ENCODE measurements at regions not wholly inside any gene's neighbourhood (a gene's known extent, or its start where the extent isn't known, plus 50 kb on each side); places are given as distances from the start of the nearest gene placed in this dataset.

GRCh38 chr1:97996880-97997279 lies 76.0 kb upstream of the DPYD start (continued):
- TF ChIP-seq, protein P1, sequence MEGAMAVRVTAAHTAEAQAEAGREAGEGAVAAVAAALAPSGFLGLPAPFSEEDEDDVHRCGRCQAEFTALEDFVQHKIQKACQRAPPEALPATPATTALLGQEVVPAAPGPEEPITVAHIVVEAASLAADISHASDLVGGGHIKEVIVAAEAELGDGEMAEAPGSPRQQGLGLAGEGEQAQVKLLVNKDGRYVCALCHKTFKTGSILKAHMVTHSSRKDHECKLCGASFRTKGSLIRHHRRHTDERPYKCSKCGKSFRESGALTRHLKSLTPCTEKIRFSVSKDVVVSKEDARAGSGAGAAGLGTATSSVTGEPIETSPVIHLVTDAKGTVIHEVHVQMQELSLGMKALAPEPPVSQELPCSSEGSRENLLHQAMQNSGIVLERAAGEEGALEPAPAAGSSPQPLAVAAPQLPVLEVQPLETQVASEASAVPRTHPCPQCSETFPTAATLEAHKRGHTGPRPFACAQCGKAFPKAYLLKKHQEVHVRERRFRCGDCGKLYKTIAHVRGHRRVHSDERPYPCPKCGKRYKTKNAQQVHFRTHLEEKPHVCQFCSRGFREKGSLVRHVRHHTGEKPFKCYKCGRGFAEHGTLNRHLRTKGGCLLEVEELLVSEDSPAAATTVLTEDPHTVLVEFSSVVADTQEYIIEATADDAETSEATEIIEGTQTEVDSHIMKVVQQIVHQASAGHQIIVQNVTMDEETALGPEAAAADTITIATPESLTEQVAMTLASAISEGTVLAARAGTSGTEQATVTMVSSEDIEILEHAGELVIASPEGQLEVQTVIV (IDR thresholded peaks at IDR 0.05; ENCODE audit: borderline replicate concordance, partially characterized antibody) = no peak
- TF ChIP-seq HDAC2 (IDR thresholded peaks at IDR 0.05) = no peak
- TF ChIP-seq EP300 (IDR thresholded peaks at IDR 0.05; ENCODE audit: borderline replicate concordance in 1 of 2, control insufficient read depth in 1 of 2, low read depth in 2 of 2, low read length in 2 of 2) = no peak
- no peak for TF ChIP-seq CBX3 (IDR thresholded peaks at IDR 0.05; ENCODE audit: borderline replicate concordance, low read depth)
- TF ChIP-seq STAT3 (IDR thresholded peaks at IDR 0.05; ENCODE audit: low read depth, low read length) = no peak
- no peak for TF ChIP-seq MYC (IDR thresholded peaks at IDR 0.05; ENCODE audit: insufficient read depth, insufficient read length, insufficient replicate concordance, low read length, severe bottlenecking)

GRCh38 chr1:97989094-97989680 lies 68.4 kb upstream of the DPYD start:
- ChIA-PET POLR2A (interaction anchor here (0.7 kb wide), 2 partner anchors 98 to 151 kb away, joined by 3 to 4 read pairs; no protein-coding TSS in a partner anchor), RAD21 (ENCODE audit: unreplicated experiment) (no interaction called here)
- no peak for TF ChIP-seq NR2C1 (IDR thresholded peaks at IDR 0.05)
- TF ChIP-seq SREBF1 (IDR thresholded peaks at IDR 0.05; ENCODE audit: low read length) = no peak
- no peak for TF ChIP-seq ZNF687 (IDR thresholded peaks at IDR 0.05)
- no peak for TF ChIP-seq ATF7 (IDR thresholded peaks at IDR 0.05; ENCODE audit: low read depth)
- TF ChIP-seq STAT1 (conservative IDR thresholded peaks at IDR 0.05) = no peak
- no peak for TF ChIP-seq SMAD1 (IDR thresholded peaks at IDR 0.05; ENCODE audit: low read depth, partially characterized antibody)
- no peak for TF ChIP-seq SMAD5 (IDR thresholded peaks at IDR 0.05; ENCODE audit: low read depth)
- TF ChIP-seq FOXK2 (IDR thresholded peaks at IDR 0.05) = no peak
- TF ChIP-seq, protein P2, sequence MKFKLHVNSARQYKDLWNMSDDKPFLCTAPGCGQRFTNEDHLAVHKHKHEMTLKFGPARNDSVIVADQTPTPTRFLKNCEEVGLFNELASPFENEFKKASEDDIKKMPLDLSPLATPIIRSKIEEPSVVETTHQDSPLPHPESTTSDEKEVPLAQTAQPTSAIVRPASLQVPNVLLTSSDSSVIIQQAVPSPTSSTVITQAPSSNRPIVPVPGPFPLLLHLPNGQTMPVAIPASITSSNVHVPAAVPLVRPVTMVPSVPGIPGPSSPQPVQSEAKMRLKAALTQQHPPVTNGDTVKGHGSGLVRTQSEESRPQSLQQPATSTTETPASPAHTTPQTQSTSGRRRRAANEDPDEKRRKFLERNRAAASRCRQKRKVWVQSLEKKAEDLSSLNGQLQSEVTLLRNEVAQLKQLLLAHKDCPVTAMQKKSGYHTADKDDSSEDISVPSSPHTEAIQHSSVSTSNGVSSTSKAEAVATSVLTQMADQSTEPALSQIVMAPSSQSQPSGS (IDR thresholded peaks at IDR 0.05; ENCODE audit: low read length) = no peak
- TF ChIP-seq NBN (IDR thresholded peaks at IDR 0.05) = no peak

More at GRCh38 chr1:97989094-97989680, 68.4 kb upstream of the DPYD start:
- FAIRE-seq (no peak), ATAC-seq (no peak), DNase-seq (ENCODE audit: low read depth, low spot score) (no peak)
- Histone ChIP-seq H3K4me1 (ENCODE audit: control insufficient read depth, insufficient read depth, low read length) (no peaks in the 10 kb centered on the region), H3K9me3 (replicated peaks; ENCODE audit: control insufficient read depth, insufficient read depth, low read length) (no peaks in the 10 kb centered on the region), H3K36me3 (ENCODE audit: control insufficient read depth in 2 of 2, insufficient read depth in 2 of 2, low read length in 1 of 2) (no peaks in the 10 kb centered on the region), H3K9ac (ENCODE audit: control insufficient read depth, insufficient read depth, low read length) (no peak overlapping the region), H3K27me3 (replicated peaks in 1 of 2; ENCODE audit: control insufficient read depth in 2 of 2, insufficient read depth in 2 of 2, low read length in 1 of 2) (no peaks in the 10 kb centered on the region; a peak in 1 of 4 replicates), H3K4me2 (ENCODE audit: control insufficient read depth, insufficient read depth) (no peak overlapping the region), H4K20me1 (ENCODE audit: control insufficient read depth, insufficient read depth) (no peaks in the 10 kb centered on the region), H3K27ac (ENCODE audit: control insufficient read depth, insufficient read depth) (no peak overlapping the region), H3K4me3 (no peak overlapping the region), H2AFZ (ENCODE audit: control insufficient read depth, low read depth, low read length) (no peak overlapping the region), H3K79me2 (ENCODE audit: control insufficient read depth, insufficient read depth, low read length) (no peaks in the 10 kb centered on the region)
- ChIA-PET CTCF (interaction anchor here (0.6 kb wide), 1 partner anchor 470 kb away, joined by 3 read pairs; no protein-coding TSS in a partner anchor), SMC1A (ENCODE audit: uncharacterized antibody, unreplicated experiment) (interaction anchor here (0.7 to 1.1 kb wide), 2 partner anchors 12 to 20 kb away, joined by 3 to 4 read pairs; no protein-coding TSS in a partner anchor)
- no TSS peak for BruUV-seq (replicated peaks)
- intact Hi-C loops (cut with micrococcal nuclease; ENCODE audit: unreplicated experiment) (no loop called here), in situ Hi-C loops (cut with MboI) (no loop called here)
- WGBS (ENCODE audit: insufficient coverage, insufficient replicate concordance, low lambda C conversion rate, missing lambda C conversion rate) = 2% methylated on average over 4 of the region's 4 CpGs

Measured in GM12878 (cell line).